SK-N-SH (cell line): ENCODE measurements at regions not wholly inside any gene's neighbourhood (a gene's known extent, or its start where the extent isn't known, plus 50 kb on each side); places are given as distances from the start of the nearest gene placed in this dataset.

Experiments
- CTCF ChIA-PET: fragments of 300-600, 350-600 bp; formaldehyde crosslinking; extraction: SDS; loops from one replicate; lab custom pipeline; 2021; lab: Yijun Ruan, JAX
- POLR2A ChIA-PET: fragments of 350-600 bp; sonication (Branson Sonifier 250); formaldehyde crosslinking; extraction: SDS; loops from one replicate; lab custom pipeline; 2020; ENCODE audit warnings: antibody characterized with exemption, inconsistent platforms; lab: Yijun Ruan, JAX
- DNase-seq: peaks from one replicate; pipeline ENCODE4 v3.0.0; 2012
- H2AFZ ChIP-seq: fragments of 200-600 bp; sonication (generic); 2 replicates; pipeline ENCODE4 v1.8.1; 2016; ENCODE audit warnings: antibody characterized with exemption, mild to moderate bottlenecking, low read depth
- H3F3A ChIP-seq: fragments of 200-600 bp; sonication (generic); replicated peaks from 2 replicates; pipeline ENCODE3; 2016; ENCODE audit warnings: antibody characterized with exemption, mild to moderate bottlenecking; ENCODE audit not compliant: insufficient read depth
- H3K27ac ChIP-seq, 2 experiments: fragments of 200-500 bp in 1 of 2; fragments of 200-600 bp in 1 of 2; sonication (Bioruptor generic) in 1 of 2; sonication (generic), shearing (Covaris generic) in 1 of 2; 2 replicates each; pipeline versions ENCODE4 v1.5.1 to v1.6.1; 2014 to 2016; ENCODE audit warnings: low read depth in 2 of 2, inconsistent platforms in 1 of 2, low read length in 1 of 2, mild to moderate bottlenecking in 1 of 2, mixed read lengths in 1 of 2
- H3K27me3 ChIP-seq: fragments of 200-600 bp; sonication (generic), shearing (Covaris generic); 2 replicates; pipeline ENCODE4 v1.6.1; 2016; ENCODE audit warnings: mixed run types; ENCODE audit not compliant: insufficient read depth
- H3K36me3 ChIP-seq, 2 experiments: fragments of 200-500 bp in 1 of 2; fragments of 200-600 bp in 1 of 2; sonication (Bioruptor generic) in 1 of 2; sonication (generic) in 1 of 2; replicated peaks in 1 of 2; 2 replicates each; pipeline versions ENCODE3 to v1.5.1; 2014 to 2016; ENCODE audit warnings: low read length in 1 of 2, mild to moderate bottlenecking in 1 of 2; ENCODE audit not compliant: insufficient read depth in 2 of 2, control insufficient read depth in 1 of 2
- H3K4me1 ChIP-seq, 2 experiments: fragments of 200-500 bp in 1 of 2; fragments of 200-600 bp in 1 of 2; sonication (Bioruptor generic) in 1 of 2; sonication (generic), shearing (Covaris generic) in 1 of 2; 2 replicates each; pipeline versions ENCODE4 v1.5.1 to v1.6.1; 2014 to 2016; ENCODE audit warnings: low read depth in 1 of 2, low read length in 1 of 2, mixed run types in 1 of 2; ENCODE audit not compliant: insufficient read depth in 2 of 2, control insufficient read depth in 1 of 2
- H3K4me2 ChIP-seq: fragments of 200-600 bp; sonication (generic), shearing (Covaris generic); 2 replicates; pipeline ENCODE4 v1.6.1; 2017; ENCODE audit warnings: mixed run types
- H3K4me3 ChIP-seq, 2 experiments: fragments of 200-500 bp in 1 of 2; fragments of 200-600 bp in 1 of 2; sonication (Bioruptor generic) in 1 of 2; sonication (generic), shearing (Covaris generic) in 1 of 2; 2 replicates each; pipeline versions ENCODE4 v1.5.1 to v1.8.1; 2014 to 2016; ENCODE audit warnings: low read depth in 2 of 2, inconsistent platforms in 1 of 2, low read length in 1 of 2, mild to moderate bottlenecking in 1 of 2, mixed read lengths in 1 of 2, moderate library complexity in 1 of 2
- H3K79me2 ChIP-seq: fragments of 200-600 bp; sonication (generic); 2 replicates; pipeline ENCODE4 v1.8.1; 2017; ENCODE audit warnings: mild to moderate bottlenecking; ENCODE audit not compliant: insufficient read depth
- H3K9ac ChIP-seq: fragments of 200-600 bp; sonication (generic); 2 replicates; pipeline ENCODE4 v1.6.1; 2017; ENCODE audit warnings: mixed run types
- H3K9me2 ChIP-seq: fragments of 200-600 bp; sonication (generic); 2 replicates; pipeline ENCODE4 v1.6.1; 2017; ENCODE audit warnings: mixed run types
- H3K9me3 ChIP-seq: fragments of 200-600 bp; sonication (generic); 2 replicates; pipeline ENCODE4 v1.6.1; 2017; ENCODE audit warnings: mixed run types, mild to moderate bottlenecking, moderate library complexity
- H4K20me1 ChIP-seq: fragments of 200-600 bp; sonication (generic); 2 replicates; pipeline ENCODE4 v1.6.1; 2017; ENCODE audit warnings: mild to moderate bottlenecking, mixed run types; ENCODE audit not compliant: insufficient read depth
- CHD2 ChIP-seq: fragments of 150-350 bp; IDR thresholded peaks from 2 replicates; pipeline ENCODE4 v1.6.1; 2018; ENCODE audit warnings: low read length; ENCODE audit not compliant: partially characterized antibody
- ELF1 ChIP-seq: IDR thresholded peaks from 2 replicates; pipeline ENCODE4 v1.4.0; 2012
- EZH2phosphoT487 ChIP-seq: fragments of 200-600 bp; sonication (generic); IDR thresholded peaks from 2 replicates; pipeline ENCODE4 v1.6.1; 2017; ENCODE audit warnings: low read depth, mixed run types, mild to moderate bottlenecking, antibody characterized with exemption, moderate library complexity, borderline replicate concordance
- FOXM1 ChIP-seq: IDR thresholded peaks from 2 replicates; pipeline ENCODE4 v1.4.0; 2012; ENCODE audit warnings: low read depth, mild to moderate bottlenecking
- GATA2 ChIP-seq: sonication (generic); formaldehyde crosslinking; IDR thresholded peaks from 2 replicates; pipeline ENCODE4 v1.5.0; 2020; ENCODE audit warnings: mild to moderate bottlenecking, missing genetic modification reagents
- JUND ChIP-seq: IDR thresholded peaks from 2 replicates; pipeline ENCODE4 v1.4.0; 2012
- MXI1 ChIP-seq: IDR thresholded peaks from 2 replicates; pipeline ENCODE4 v1.6.1; 2012; ENCODE audit warnings: mild to moderate bottlenecking, low read depth, low read length, improper control_type of control experiment
- NRF1 ChIP-seq: IDR thresholded peaks from 2 replicates; pipeline ENCODE4 v1.6.1; 2012; ENCODE audit warnings: low read depth, mild to moderate bottlenecking, low read length
- RAD21 ChIP-seq: IDR thresholded peaks from 2 replicates; pipeline ENCODE4 v1.6.1; 2012; ENCODE audit warnings: mild to moderate bottlenecking, low read length
- TAF1 ChIP-seq: IDR thresholded peaks from 2 replicates; pipeline ENCODE4 v1.6.1; 2012; ENCODE audit warnings: low read depth, mild to moderate bottlenecking, low read length, moderate library complexity, borderline replicate concordance
- YY1 ChIP-seq: IDR thresholded peaks from 2 replicates; pipeline ENCODE4 v1.4.0; 2012; ENCODE audit warnings: low read depth, mild to moderate bottlenecking
- WGBS: methylation state at CpG from one replicate; pipeline ENCODE4 v1.1.6; 2017; ENCODE audit warnings: low lambda C conversion rate; 5-methylcytosine and 5-hydroxymethylcytosine counted together
- TF ChIP-seq, protein P1 (sequence below): fragments of 150-350 bp; IDR thresholded peaks from 2 replicates; pipeline ENCODE4 v1.6.1; 2017; ENCODE audit warnings: antibody characterized with exemption, low read length, low read depth, borderline replicate concordance
- TF ChIP-seq, protein P2 (sequence below): IDR thresholded peaks from 2 replicates; pipeline ENCODE4 v1.6.1; 2012; ENCODE audit warnings: mild to moderate bottlenecking, low read depth, low read length, moderate library complexity
- TF ChIP-seq, protein P3 (sequence below): fragments of 150-350 bp; IDR thresholded peaks from 2 replicates; pipeline ENCODE4 v1.6.1; 2016; ENCODE audit warnings: mild to moderate bottlenecking, low read depth, low read length
- TF ChIP-seq, protein P4 (sequence below): fragments of 200-600 bp; sonication (generic); IDR thresholded peaks from 2 replicates; pipeline ENCODE4 v1.6.1; 2017; ENCODE audit warnings: antibody characterized with exemption, mild to moderate bottlenecking, moderate library complexity

DNA sequence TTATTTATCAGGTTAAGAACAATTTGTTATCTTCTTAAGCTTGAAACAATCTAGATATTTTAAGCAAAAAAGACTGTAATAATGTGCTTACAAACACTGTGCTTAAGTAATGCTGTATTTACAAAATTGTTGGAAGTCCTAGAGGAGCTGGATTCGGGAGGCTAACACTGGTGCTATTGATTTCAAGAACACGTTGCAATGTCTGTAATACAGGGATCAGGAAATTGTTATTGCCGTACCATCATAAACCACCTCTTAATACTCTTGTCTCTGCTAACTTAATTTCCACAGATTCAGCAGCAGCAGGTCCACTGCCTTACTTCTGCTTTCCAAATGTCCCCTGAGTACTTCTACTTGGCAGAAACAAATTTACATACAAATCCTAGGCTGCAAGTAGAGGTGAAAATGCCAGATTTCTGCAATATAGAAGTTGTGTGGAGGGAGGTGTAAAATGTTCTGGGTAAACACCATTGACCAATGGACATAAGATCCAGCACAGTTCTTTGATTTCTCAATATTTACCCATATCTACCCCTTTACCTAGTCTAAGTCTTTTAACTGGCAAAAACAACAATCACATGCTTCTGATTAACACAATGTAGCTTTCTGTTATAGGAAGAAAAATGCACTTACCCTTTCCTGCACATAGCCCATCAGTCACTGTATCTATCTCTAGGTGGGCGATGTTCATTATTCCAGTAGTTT is 663.4 kb downstream of the TMTC2 start:
- no peaks in the 10 kb centered on the region for H3K4me1 ChIP-seq
- no peaks in the 10 kb centered on the region for H3K27me3 ChIP-seq
- H3F3A ChIP-seq: no peaks in the 10 kb centered on the region
- H3K9me3 ChIP-seq: no peaks in the 10 kb centered on the region
- H3K9ac ChIP-seq: no peak overlapping the region
- H3K4me2 ChIP-seq: no peak overlapping the region
- no peaks in the 10 kb centered on the region for H3K36me3 ChIP-seq
- no peak overlapping the region for H2AFZ ChIP-seq
- CTCF ChIA-PET: no interaction called here
- whole genome bisulfite sequencing: 56% methylated on average over 4 of the region's 4 CpGs
- no peak overlapping the region for H3K27ac ChIP-seq
- no peaks in the 10 kb centered on the region for H4K20me1 ChIP-seq
- TF ChIP-seq ELF1 (no peak), FOXM1 (no peak), TAF1 (no peak), JUND (no peak), RAD21 (no peak), CHD2 (no peak)
- TF ChIP-seq, protein P1, sequence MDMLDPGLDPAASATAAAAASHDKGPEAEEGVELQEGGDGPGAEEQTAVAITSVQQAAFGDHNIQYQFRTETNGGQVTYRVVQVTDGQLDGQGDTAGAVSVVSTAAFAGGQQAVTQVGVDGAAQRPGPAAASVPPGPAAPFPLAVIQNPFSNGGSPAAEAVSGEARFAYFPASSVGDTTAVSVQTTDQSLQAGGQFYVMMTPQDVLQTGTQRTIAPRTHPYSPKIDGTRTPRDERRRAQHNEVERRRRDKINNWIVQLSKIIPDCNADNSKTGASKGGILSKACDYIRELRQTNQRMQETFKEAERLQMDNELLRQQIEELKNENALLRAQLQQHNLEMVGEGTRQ: no peak
- TF ChIP-seq, protein P2, sequence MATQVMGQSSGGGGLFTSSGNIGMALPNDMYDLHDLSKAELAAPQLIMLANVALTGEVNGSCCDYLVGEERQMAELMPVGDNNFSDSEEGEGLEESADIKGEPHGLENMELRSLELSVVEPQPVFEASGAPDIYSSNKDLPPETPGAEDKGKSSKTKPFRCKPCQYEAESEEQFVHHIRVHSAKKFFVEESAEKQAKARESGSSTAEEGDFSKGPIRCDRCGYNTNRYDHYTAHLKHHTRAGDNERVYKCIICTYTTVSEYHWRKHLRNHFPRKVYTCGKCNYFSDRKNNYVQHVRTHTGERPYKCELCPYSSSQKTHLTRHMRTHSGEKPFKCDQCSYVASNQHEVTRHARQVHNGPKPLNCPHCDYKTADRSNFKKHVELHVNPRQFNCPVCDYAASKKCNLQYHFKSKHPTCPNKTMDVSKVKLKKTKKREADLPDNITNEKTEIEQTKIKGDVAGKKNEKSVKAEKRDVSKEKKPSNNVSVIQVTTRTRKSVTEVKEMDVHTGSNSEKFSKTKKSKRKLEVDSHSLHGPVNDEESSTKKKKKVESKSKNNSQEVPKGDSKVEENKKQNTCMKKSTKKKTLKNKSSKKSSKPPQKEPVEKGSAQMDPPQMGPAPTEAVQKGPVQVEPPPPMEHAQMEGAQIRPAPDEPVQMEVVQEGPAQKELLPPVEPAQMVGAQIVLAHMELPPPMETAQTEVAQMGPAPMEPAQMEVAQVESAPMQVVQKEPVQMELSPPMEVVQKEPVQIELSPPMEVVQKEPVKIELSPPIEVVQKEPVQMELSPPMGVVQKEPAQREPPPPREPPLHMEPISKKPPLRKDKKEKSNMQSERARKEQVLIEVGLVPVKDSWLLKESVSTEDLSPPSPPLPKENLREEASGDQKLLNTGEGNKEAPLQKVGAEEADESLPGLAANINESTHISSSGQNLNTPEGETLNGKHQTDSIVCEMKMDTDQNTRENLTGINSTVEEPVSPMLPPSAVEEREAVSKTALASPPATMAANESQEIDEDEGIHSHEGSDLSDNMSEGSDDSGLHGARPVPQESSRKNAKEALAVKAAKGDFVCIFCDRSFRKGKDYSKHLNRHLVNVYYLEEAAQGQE: no peak
- DNase-seq: no peak
- H3K79me2 ChIP-seq: no peaks in the 10 kb centered on the region
- no peak overlapping the region for H3K4me3 ChIP-seq
- POLR2A ChIA-PET: no interaction called here
- no peaks in the 10 kb centered on the region for H3K9me2 ChIP-seq

DNA sequence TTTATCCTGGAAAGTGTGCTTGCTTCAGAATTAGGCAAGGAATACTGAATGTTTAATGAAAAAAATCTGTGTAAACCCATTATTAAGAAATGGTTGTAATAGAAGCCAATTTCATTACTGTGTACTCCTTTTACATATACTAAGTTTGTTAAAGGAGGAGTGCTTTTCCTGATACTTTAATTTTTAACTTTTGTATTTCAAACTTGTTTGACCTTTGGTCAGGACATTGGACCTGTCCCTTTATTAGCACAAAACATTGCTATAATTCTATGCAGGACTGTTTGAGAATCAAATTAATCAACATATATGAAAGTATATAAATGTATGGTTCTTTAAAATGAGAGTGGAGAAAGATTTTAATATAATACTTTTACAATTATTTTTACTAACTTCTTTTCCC is 659.6 kb downstream of the TMTC2 start:
- no peaks in the 10 kb centered on the region for H3K27me3 ChIP-seq
- no peak overlapping the region for H3K4me3 ChIP-seq
- TF ChIP-seq, protein P3, sequence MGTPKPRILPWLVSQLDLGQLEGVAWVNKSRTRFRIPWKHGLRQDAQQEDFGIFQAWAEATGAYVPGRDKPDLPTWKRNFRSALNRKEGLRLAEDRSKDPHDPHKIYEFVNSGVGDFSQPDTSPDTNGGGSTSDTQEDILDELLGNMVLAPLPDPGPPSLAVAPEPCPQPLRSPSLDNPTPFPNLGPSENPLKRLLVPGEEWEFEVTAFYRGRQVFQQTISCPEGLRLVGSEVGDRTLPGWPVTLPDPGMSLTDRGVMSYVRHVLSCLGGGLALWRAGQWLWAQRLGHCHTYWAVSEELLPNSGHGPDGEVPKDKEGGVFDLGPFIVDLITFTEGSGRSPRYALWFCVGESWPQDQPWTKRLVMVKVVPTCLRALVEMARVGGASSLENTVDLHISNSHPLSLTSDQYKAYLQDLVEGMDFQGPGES: no peak
- no peak for TF ChIP-seq EZH2phosphoT487
- no peak for TF ChIP-seq NRF1
- TF ChIP-seq, protein P4, sequence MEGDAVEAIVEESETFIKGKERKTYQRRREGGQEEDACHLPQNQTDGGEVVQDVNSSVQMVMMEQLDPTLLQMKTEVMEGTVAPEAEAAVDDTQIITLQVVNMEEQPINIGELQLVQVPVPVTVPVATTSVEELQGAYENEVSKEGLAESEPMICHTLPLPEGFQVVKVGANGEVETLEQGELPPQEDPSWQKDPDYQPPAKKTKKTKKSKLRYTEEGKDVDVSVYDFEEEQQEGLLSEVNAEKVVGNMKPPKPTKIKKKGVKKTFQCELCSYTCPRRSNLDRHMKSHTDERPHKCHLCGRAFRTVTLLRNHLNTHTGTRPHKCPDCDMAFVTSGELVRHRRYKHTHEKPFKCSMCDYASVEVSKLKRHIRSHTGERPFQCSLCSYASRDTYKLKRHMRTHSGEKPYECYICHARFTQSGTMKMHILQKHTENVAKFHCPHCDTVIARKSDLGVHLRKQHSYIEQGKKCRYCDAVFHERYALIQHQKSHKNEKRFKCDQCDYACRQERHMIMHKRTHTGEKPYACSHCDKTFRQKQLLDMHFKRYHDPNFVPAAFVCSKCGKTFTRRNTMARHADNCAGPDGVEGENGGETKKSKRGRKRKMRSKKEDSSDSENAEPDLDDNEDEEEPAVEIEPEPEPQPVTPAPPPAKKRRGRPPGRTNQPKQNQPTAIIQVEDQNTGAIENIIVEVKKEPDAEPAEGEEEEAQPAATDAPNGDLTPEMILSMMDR: no peak
- no peak for TF ChIP-seq MXI1
- no peak for TF ChIP-seq YY1
- TF ChIP-seq GATA2: no peak
- TF ChIP-seq, protein P1: no peak
- TF ChIP-seq CHD2: no peak
- H3K36me3 ChIP-seq: no peaks in the 10 kb centered on the region
- CTCF ChIA-PET: no interaction called here
- no peaks in the 10 kb centered on the region for H3K4me1 ChIP-seq
- no peak for DNase-seq
- no peaks in the 10 kb centered on the region for H4K20me1 ChIP-seq
- no peak overlapping the region for H3K4me2 ChIP-seq
- no peak overlapping the region for H3K27ac ChIP-seq
- no peaks in the 10 kb centered on the region for H3K9me3 ChIP-seq
- H3K9ac ChIP-seq: no peak overlapping the region
- no peaks in the 10 kb centered on the region for H3F3A ChIP-seq
- POLR2A ChIA-PET: no interaction called here
- H3K9me2 ChIP-seq: no peaks in the 10 kb centered on the region
- H3K79me2 ChIP-seq: no peaks in the 10 kb centered on the region
- H2AFZ ChIP-seq: no peak overlapping the region
